HL-60 (cell line): ENCODE measurements at regions not wholly inside any gene's neighbourhood (a gene's known extent, or its start where the extent isn't known, plus 50 kb on each side); places are given as distances from the start of the nearest gene placed in this dataset.

Experiments
- GABPA ChIP-seq: IDR thresholded peaks from 2 replicates; pipeline ENCODE4 v1.6.1; 2012; ENCODE audit warnings: low read depth
- POLR2AphosphoS5 ChIP-seq: IDR thresholded peaks from 2 replicates; pipeline ENCODE4 v1.6.1; 2012; ENCODE audit warnings: low read depth
- SPI1 ChIP-seq: IDR thresholded peaks from 2 replicates; pipeline ENCODE4 v1.6.1; 2012; ENCODE audit warnings: low read depth, mild to moderate bottlenecking, borderline replicate concordance
- TF ChIP-seq, protein P1 (sequence below): IDR thresholded peaks from one replicate; pipeline ENCODE4 v1.5.1; 2011; ENCODE audit warnings: low read length, control low read depth, inconsistent platforms; ENCODE audit not compliant: insufficient read depth
- TF ChIP-seq, protein P2 (sequence below): IDR thresholded peaks from 2 replicates; pipeline ENCODE4 v1.6.1; 2012; ENCODE audit warnings: low read depth; ENCODE audit not compliant: insufficient replicate concordance

DNA sequence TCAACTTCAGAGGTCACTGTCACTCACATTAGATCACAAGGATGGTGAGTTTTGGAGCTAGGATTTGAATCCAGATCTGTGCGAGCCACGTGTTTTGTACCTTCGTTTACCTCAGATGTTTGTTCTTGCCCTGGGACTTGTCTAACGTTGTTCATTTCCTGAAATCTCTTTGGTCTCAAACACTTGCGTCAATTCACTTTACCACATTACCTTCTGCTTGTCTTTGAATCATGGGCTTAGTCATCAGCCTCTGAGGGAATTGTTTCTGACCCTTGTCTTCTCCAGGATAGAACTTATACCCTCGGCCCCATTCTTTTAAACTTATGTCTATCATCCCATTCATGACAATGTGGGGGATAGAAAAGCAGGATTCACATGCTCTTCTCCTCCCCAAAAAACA is 282.7 kb downstream of the DCDC2C start:
- TF ChIP-seq, protein P1, sequence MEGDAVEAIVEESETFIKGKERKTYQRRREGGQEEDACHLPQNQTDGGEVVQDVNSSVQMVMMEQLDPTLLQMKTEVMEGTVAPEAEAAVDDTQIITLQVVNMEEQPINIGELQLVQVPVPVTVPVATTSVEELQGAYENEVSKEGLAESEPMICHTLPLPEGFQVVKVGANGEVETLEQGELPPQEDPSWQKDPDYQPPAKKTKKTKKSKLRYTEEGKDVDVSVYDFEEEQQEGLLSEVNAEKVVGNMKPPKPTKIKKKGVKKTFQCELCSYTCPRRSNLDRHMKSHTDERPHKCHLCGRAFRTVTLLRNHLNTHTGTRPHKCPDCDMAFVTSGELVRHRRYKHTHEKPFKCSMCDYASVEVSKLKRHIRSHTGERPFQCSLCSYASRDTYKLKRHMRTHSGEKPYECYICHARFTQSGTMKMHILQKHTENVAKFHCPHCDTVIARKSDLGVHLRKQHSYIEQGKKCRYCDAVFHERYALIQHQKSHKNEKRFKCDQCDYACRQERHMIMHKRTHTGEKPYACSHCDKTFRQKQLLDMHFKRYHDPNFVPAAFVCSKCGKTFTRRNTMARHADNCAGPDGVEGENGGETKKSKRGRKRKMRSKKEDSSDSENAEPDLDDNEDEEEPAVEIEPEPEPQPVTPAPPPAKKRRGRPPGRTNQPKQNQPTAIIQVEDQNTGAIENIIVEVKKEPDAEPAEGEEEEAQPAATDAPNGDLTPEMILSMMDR, result no peak
- TF ChIP-seq, protein P2, sequence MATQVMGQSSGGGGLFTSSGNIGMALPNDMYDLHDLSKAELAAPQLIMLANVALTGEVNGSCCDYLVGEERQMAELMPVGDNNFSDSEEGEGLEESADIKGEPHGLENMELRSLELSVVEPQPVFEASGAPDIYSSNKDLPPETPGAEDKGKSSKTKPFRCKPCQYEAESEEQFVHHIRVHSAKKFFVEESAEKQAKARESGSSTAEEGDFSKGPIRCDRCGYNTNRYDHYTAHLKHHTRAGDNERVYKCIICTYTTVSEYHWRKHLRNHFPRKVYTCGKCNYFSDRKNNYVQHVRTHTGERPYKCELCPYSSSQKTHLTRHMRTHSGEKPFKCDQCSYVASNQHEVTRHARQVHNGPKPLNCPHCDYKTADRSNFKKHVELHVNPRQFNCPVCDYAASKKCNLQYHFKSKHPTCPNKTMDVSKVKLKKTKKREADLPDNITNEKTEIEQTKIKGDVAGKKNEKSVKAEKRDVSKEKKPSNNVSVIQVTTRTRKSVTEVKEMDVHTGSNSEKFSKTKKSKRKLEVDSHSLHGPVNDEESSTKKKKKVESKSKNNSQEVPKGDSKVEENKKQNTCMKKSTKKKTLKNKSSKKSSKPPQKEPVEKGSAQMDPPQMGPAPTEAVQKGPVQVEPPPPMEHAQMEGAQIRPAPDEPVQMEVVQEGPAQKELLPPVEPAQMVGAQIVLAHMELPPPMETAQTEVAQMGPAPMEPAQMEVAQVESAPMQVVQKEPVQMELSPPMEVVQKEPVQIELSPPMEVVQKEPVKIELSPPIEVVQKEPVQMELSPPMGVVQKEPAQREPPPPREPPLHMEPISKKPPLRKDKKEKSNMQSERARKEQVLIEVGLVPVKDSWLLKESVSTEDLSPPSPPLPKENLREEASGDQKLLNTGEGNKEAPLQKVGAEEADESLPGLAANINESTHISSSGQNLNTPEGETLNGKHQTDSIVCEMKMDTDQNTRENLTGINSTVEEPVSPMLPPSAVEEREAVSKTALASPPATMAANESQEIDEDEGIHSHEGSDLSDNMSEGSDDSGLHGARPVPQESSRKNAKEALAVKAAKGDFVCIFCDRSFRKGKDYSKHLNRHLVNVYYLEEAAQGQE, result no peak
- no peak for TF ChIP-seq POLR2AphosphoS5
- TF ChIP-seq GABPA, result no peak
- no peak for TF ChIP-seq SPI1
